Anterior cingulate cortex (tissue), 58 donors: ENCODE measurements at regions not wholly inside any gene's neighbourhood (a gene's known extent, or its start where the extent isn't known, plus 50 kb on each side); places are given as distances from the start of the nearest gene placed in this dataset.

Experiments
- DNase-seq, 58 donors: peaks; one replicate each; lab custom pipeline; 2025; lab: John Stamatoyannopoulos, UW

- no peak for DNase-seq
Measured at GRCh38 chr15:91593067-91593466, 260.4 kb upstream of the SLCO3A1 start.

DNA sequence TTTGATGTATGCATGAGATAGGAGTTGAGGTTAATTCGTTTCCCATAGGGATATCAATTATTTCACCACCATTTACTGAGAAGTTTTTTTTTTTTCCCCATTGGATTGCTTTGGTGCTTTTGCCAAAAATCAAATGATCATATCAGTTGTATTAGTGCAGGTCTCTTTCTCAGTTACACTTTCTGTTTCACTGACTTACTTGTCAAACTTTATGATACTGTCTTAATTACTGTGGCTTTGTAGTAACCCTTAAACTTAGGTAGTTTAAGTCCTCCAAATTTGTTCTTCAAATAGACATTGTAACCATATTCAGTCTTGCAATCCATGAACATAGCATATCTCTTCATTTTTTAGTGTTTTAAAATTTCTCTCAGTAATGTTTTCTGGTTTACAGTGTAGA, 259.9 kb upstream of the SLCO3A1 start:
- DNase-seq = no peak

DNA sequence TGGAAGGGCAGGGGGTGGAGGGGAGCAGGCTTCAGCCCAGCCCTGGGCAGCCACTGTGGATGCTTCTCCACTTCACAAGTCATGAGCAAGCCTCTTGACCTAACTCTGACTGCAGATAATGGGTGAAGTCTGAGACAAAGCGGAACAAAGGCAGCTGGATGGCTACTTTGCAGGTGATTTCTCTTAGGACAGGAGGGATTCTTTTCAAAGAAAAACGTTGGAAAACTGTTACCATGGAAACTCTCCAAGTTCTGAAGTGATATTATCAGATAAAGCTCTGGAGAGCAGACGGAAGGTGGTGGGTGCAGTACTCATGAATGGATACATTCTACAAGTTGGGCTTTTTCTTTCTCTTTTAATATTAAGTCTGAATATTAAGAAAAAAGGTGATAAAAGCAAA, 254.2 kb upstream of the SLCO3A1 start:
- no peak for DNase-seq

DNA sequence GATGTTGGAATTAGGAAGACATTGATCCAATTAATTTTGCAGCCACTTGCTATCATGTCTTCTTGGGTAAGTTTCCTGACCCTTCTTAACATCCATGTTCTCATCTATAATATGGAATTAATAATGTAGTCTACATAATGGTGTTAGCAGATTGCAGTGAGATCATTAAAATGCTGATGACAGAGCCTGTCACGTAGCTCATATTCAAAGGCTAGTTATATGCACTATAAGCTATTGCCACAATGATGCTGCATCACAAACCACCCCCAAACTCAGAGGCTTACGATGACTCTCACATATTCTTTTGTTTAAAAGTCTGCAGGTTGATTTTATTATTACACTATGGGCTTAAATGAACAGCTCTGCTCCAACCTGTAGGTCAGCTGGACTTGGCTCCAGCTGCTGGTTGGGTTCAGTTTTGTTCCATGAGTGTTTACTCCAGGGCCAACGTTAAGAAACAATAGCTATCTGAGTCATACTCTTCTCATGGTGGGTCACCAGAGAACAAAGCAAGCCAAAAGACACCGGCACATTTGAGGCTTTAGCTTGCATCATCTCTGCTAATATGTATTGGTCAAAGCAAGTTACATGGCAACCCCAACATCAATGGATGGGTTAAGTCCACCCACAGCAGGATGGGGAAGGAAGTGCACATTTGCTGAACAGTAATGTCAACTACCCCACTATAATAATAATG, 250.0 kb upstream of the SLCO3A1 start:
- peak in 1 of 58 donors; percentile 24 for DNase-seq

- no peak for DNase-seq
Measured at GRCh38 chr15:91604122-91604521, 249.4 kb upstream of the SLCO3A1 start.

GRCh38 chr15:91605576-91605975, 247.9 kb upstream of the SLCO3A1 start:
- DNase-seq = no peak

DNA sequence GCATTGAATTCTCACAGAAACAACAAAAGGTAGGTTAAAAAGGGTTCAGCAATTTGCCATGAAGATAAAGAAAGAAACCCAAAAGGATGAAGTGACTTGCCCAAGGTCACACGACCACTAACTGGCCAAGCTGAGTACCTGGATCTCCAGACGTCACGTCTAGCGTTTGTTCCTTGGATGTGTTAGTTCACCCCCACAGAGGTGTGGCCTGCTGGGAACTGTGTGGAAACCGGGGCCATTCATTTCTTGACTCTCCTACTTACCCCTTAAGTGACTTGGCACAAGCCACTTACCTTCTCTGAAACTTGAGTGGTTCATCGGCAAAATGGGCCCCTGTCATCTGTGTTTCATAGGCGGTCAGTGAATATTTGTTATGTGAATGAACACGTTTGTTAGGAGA, 244.3 kb upstream of the SLCO3A1 start:
- DNase-seq = no peak

GRCh38 chr15:91609966-91610365, 243.5 kb upstream of the SLCO3A1 start:
- no peak for DNase-seq

GRCh38 chr15:91611561-91612323, 241.8 kb upstream of the SLCO3A1 start:
- DNase-seq = no peak

GRCh38 chr15:91620229-91620628, 233.3 kb upstream of the SLCO3A1 start:
- DNase-seq = no peak

GRCh38 chr15:91622235-91622634, 231.3 kb upstream of the SLCO3A1 start:
- DNase-seq = no peak

DNA sequence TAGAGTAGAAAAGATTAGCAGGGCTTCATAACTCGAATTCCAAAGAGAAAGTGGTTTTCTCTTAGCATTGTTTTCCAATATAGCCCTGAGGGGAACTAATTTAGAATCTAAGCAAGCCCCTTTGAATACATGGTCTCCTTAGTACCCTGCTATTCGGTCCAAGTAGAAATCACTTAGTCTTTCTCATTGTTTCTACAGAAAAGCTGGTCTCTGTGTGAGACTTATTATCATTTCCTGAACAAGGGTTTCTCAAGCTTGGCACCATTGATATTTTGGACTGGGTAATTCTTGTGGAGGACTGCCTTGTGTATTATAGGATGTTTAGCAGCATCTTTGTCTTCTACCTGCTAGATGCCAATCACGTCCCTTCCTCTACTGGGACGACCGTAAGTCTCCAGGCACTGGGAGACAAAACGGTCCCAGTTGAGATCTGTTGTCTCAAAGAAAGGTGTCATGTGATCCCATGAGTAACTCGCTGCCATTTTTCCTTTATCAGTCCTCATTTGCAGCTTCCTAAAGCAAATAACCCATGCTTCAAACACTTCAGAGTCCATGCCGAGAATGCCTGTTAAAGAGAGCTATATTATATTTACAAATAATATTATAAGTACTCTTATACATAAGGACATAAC, 230.7 kb upstream of the SLCO3A1 start:
- DNase-seq = no peak

- DNase-seq = no peak
Measured at GRCh38 chr15:91624353-91624968, 229.0 kb upstream of the SLCO3A1 start.

GRCh38 chr15:91625506-91625905, 228.0 kb upstream of the SLCO3A1 start:
- no peak for DNase-seq

DNA sequence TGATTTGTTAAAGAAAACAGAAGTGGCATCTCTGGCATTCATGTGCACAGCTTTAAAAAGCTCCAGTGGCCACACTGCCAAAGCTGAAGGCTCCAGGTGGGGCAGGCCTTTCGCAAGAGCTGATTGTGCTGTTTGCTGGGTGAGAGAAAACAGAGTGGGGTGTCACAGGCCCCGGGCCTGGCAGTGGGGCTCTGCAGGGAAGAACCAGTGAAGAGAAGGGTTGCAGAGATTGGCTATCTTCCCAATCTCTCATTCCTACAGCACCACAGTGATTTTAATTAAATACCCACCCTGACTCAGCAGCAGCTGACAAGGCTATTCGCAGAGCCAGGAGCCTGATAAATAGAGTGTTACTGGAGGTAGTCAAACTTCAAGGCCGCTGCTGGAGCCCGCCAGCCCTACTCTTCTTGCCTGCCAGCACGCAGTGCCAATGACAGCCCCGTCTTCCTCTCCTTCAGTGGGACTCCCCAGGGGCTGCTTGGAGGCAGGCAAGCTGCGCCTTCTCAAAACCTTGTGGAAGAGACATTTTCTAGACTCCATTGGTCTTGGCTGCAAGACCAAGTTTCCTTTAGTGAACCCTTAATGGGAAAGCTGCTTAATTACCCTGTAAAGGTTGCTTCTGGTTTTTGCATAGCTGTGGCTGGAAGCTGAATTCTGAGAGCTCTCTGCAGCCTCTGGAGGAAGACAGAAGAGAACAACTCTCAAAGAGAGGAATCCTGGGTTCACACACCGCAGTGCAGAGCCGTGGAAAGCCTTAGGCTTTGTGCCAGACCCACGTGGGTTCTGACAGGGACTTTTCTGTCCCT, 225.8 kb upstream of the SLCO3A1 start:
- peak in 32 of 58 donors; percentile 3 to 76 (median 18) for DNase-seq

DNA sequence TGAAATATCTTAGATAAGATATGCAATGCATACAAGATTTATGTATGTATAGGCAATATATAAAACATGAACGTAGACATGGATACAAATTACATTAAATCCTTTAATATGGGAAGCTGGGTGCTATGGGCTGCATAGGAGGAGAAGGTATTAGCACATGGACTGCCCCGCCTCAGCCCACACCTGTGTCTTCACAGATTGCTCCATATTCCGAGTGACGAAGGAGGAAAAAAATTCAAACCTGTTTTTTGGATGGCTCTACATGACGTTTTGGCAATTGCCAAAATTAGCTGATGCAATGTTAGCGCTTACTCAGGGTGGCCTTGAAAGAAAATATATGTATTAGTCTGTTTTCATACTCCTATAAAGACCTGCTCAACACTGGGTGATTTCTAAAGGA, 223.4 kb upstream of the SLCO3A1 start:
- DNase-seq = no peak

DNA sequence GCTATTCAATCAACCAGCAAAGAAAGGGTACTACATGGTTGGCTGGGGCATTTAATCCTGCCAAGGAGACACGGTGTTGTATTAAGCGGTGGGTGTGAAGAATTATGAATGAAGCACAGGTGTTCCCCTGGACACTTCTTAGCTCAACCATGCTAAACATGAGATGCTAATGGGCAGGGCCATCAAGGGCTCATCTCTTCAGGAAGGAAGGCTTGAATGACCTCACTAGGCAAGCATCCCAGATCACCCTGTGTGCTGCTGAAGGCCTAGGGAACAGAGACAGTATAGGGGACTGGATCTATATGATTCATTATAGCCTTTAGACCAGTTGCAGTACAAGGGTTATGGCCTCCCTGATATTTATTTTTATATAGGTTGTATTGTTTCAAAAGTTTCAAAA, 221.3 kb upstream of the SLCO3A1 start:
- DNase-seq = no peak

DNA sequence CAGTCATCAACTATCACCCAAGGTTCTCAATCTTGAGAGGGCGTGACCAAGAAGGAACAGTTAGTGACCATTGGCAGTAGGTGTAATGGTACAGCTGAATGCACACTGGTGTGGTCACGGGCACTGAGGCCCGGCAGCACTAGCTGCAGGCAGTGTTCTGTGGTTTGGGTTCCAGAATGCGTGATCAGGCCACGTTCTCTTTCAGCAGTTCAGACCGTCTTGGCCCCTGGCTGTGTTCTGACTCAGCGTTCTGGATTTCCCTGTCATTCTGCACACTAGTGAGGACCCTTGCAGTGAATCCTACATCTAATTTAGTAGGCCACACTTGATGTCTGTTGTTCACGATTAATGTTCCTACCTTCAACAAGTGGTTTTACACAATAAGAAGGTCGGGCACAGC, 220.5 kb upstream of the SLCO3A1 start:
- no peak for DNase-seq

- no peak for DNase-seq
Measured at GRCh38 chr15:91634179-91634578, 219.3 kb upstream of the SLCO3A1 start.

GRCh38 chr15:91635080-91635479, 218.4 kb upstream of the SLCO3A1 start:
- DNase-seq = no peak
